Hepatocyte (in vitro differentiated cells): ENCODE measurements at regions not wholly inside any gene's neighbourhood (a gene's known extent, or its start where the extent isn't known, plus 50 kb on each side); places are given as distances from the start of the nearest gene placed in this dataset.

ENCODE experiments used
- DNase-seq: peaks from one replicate; pipeline ENCODE4 v3.0.0-alpha.2; 2016; ENCODE audit warnings: low spot score
- H2AFZ ChIP-seq: fragments of 200-600 bp; sonication (generic); 2 replicates; pipeline ENCODE4 v1.6.0; 2016; ENCODE audit warnings: antibody characterized with exemption, mild to moderate bottlenecking
- H3K27ac ChIP-seq: fragments of 200-600 bp; sonication (generic); 2 replicates; pipeline ENCODE4 v1.5.1; 2016; ENCODE audit warnings: mild to moderate bottlenecking
- H3K27me3 ChIP-seq: fragments of 200-600 bp; sonication (generic); 2 replicates; pipeline ENCODE4 v1.6.1; 2016
- H3K36me3 ChIP-seq: fragments of 200-600 bp; sonication (generic); replicated peaks from 2 replicates; pipeline ENCODE4 v1.5.1; 2016; ENCODE audit warnings: low read depth; ENCODE audit not compliant: insufficient read depth
- H3K4me1 ChIP-seq: fragments of 200-600 bp; sonication (generic); 2 replicates; pipeline ENCODE4 v1.5.1; 2016; ENCODE audit warnings: mild to moderate bottlenecking, moderate library complexity; ENCODE audit not compliant: insufficient read depth
- H3K4me2 ChIP-seq: fragments of 200-600 bp; sonication (generic); 2 replicates; pipeline ENCODE4 v1.6.0; 2016
- H3K4me3 ChIP-seq: fragments of 200-600 bp; sonication (generic); 2 replicates; pipeline ENCODE4 v1.5.1; 2016; ENCODE audit warnings: mild to moderate bottlenecking
- H3K79me2 ChIP-seq: fragments of 200-600 bp; sonication (generic); 2 replicates; pipeline ENCODE4 v1.6.0; 2017; ENCODE audit warnings: mild to moderate bottlenecking
- H3K9me2 ChIP-seq: fragments of 200-600 bp; sonication (generic); replicated peaks from 2 replicates; pipeline ENCODE4 v1.6.0; 2017; ENCODE audit warnings: mild to moderate bottlenecking; ENCODE audit not compliant: insufficient read depth
- H3K9me3 ChIP-seq: fragments of 200-600 bp; sonication (generic); 2 replicates; pipeline ENCODE4 v1.5.1; 2016; ENCODE audit warnings: low read depth, mild to moderate bottlenecking
- H4K20me1 ChIP-seq: fragments of 200-600 bp; sonication (generic); 2 replicates; pipeline ENCODE4 v1.6.0; 2016; ENCODE audit warnings: mild to moderate bottlenecking; ENCODE audit not compliant: insufficient read depth, poor library complexity, severe bottlenecking
- EZH2 ChIP-seq: fragments of 200-600 bp; sonication (generic); IDR thresholded peaks from 2 replicates; pipeline ENCODE4 v1.6.1; 2016; ENCODE audit warnings: antibody characterized with exemption, mild to moderate bottlenecking, borderline replicate concordance
- EZH2phosphoT487 ChIP-seq: fragments of 200-600 bp; sonication (generic); IDR thresholded peaks from one replicate; pipeline ENCODE4 v1.6.1; 2018; ENCODE audit warnings: antibody characterized with exemption, mild to moderate bottlenecking, low read depth, moderate library complexity; ENCODE audit not compliant: unreplicated experiment, severe bottlenecking
- WGBS: methylation state at CpG from one replicate; pipeline ENCODE4 v1.1.6; 2016; ENCODE audit warnings: low lambda C conversion rate; ENCODE audit errors: missing lambda C conversion rate; 5-methylcytosine and 5-hydroxymethylcytosine counted together
- TF ChIP-seq, protein P1 (sequence below): fragments of 200-600 bp; sonication (generic); IDR thresholded peaks from 2 replicates; pipeline ENCODE4 v1.5.1; 2016; ENCODE audit warnings: antibody characterized with exemption, mild to moderate bottlenecking; ENCODE audit not compliant: poor library complexity

GRCh38 chr2:59033661-59034060 is 792.5 kb upstream of the FANCL start:
- Histone ChIP-seq H3K9me3 (no peaks in the 10 kb centered on the region), H3K27ac (no peak overlapping the region), H3K4me3 (no peak overlapping the region), H2AFZ (no peak overlapping the region), H3K4me2 (no peak overlapping the region), H3K4me1 (peaks cover 6% of the 10 kb centered on the region), H3K9me2 (no peaks in the 10 kb centered on the region), H3K79me2 (no peaks in the 10 kb centered on the region), H3K27me3 (no peaks in the 10 kb centered on the region), H4K20me1 (no peaks in the 10 kb centered on the region), H3K36me3 (no peaks in the 10 kb centered on the region)
- DNase-seq, result no peak
- WGBS, result 67% methylated on average over 1 of the region's 1 CpG
- TF ChIP-seq EZH2phosphoT487, result no peak
- TF ChIP-seq, protein P1, sequence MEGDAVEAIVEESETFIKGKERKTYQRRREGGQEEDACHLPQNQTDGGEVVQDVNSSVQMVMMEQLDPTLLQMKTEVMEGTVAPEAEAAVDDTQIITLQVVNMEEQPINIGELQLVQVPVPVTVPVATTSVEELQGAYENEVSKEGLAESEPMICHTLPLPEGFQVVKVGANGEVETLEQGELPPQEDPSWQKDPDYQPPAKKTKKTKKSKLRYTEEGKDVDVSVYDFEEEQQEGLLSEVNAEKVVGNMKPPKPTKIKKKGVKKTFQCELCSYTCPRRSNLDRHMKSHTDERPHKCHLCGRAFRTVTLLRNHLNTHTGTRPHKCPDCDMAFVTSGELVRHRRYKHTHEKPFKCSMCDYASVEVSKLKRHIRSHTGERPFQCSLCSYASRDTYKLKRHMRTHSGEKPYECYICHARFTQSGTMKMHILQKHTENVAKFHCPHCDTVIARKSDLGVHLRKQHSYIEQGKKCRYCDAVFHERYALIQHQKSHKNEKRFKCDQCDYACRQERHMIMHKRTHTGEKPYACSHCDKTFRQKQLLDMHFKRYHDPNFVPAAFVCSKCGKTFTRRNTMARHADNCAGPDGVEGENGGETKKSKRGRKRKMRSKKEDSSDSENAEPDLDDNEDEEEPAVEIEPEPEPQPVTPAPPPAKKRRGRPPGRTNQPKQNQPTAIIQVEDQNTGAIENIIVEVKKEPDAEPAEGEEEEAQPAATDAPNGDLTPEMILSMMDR, result no peak
- TF ChIP-seq EZH2, result no peak

DNA sequence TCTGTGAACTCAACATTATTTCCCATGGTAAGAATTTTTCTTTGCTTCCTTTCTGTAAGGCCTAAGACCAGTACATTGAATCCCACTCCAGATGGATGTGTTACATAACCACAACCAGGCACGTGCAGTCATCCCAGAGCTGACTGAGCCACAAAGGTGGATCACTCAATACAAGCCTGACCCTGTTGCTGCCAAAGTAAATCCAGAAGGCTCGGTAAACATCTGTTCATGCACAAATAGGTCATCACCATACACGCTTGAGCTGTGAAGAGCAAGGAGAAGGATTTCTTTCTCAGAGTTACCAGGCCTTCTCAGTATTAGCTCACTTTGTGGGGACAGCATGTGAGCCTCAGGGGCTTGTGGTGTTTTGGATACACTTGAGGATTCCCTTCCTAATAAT is 791.4 kb upstream of the FANCL start:
- H3K9me2 ChIP-seq, result no peaks in the 10 kb centered on the region
- 88% methylated on average over 3 of the region's 3 CpGs for WGBS
- H3K27ac ChIP-seq, result no peak overlapping the region
- TF ChIP-seq, protein P1, result no peak
- TF ChIP-seq EZH2phosphoT487 (no peak), EZH2 (no peak)
- H3K4me1 ChIP-seq, result peaks cover 6% of the 10 kb centered on the region
- no peak overlapping the region for H2AFZ ChIP-seq
- no peak for DNase-seq
- H3K4me2 ChIP-seq, result no peak overlapping the region
- H3K36me3 ChIP-seq, result no peaks in the 10 kb centered on the region
- no peaks in the 10 kb centered on the region for H3K27me3 ChIP-seq
- H3K4me3 ChIP-seq, result no peak overlapping the region
- H3K79me2 ChIP-seq, result no peaks in the 10 kb centered on the region
- no peaks in the 10 kb centered on the region for H3K9me3 ChIP-seq
- no peaks in the 10 kb centered on the region for H4K20me1 ChIP-seq

DNA sequence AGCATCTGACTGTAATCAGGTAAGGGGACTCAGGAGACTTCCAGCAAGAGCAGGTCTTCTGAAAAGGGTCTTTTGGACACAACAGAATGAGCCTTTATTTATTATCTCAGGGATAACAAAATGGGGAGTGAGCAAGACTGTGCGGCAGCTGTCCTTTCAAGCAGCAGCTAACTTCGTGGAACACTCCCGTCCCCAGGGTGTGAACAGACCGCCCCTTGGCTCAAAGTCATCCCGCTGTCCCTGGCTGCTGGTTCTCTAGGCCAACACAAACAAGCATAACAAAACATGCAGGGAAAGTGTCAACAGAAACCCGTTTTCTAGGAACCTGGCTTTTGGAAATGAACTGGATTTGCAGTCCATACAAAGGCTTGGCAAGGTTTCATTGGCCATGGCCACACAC is 787.9 kb upstream of the FANCL start:
- Histone ChIP-seq H3K79me2 (no peaks in the 10 kb centered on the region), H3K27me3 (no peaks in the 10 kb centered on the region), H3K27ac (no peak overlapping the region), H4K20me1 (no peaks in the 10 kb centered on the region), H2AFZ (no peak overlapping the region), H3K4me3 (no peak overlapping the region), H3K9me3 (no peaks in the 10 kb centered on the region), H3K9me2 (no peaks in the 10 kb centered on the region), H3K4me2 (no peak overlapping the region), H3K4me1 (no peaks in the 10 kb centered on the region), H3K36me3 (no peaks in the 10 kb centered on the region)
- WGBS, result 87% methylated on average over 6 of the region's 6 CpGs
- TF ChIP-seq EZH2phosphoT487, result no peak
- TF ChIP-seq, protein P1, result no peak
- no peak for TF ChIP-seq EZH2
- no peak for DNase-seq

- Histone ChIP-seq H3K4me3 (no peak overlapping the region), H3K27me3 (no peaks in the 10 kb centered on the region), H4K20me1 (no peaks in the 10 kb centered on the region), H3K27ac (no peak overlapping the region), H3K79me2 (no peaks in the 10 kb centered on the region), H3K36me3 (no peaks in the 10 kb centered on the region), H3K4me1 (no peaks in the 10 kb centered on the region), H2AFZ (no peak overlapping the region), H3K9me3 (no peaks in the 10 kb centered on the region), H3K9me2 (no peaks in the 10 kb centered on the region), H3K4me2 (no peak overlapping the region)
- no peak for TF ChIP-seq EZH2phosphoT487
- 94% methylated on average over 4 of the region's 4 CpGs for WGBS
- DNase-seq, result no peak
These were observed 786.2 kb upstream of the FANCL start for GRCh38 chr2:59027320-59027719.
